ENCODE measurements at regions not wholly inside any gene's neighbourhood (a gene's known extent, or its start where the extent isn't known, plus 50 kb on each side); places are given as distances from the start of the nearest gene placed in this dataset.

- no peak for TF ChIP-seq CTCF (conservative IDR thresholded peaks at IDR 0.05; ENCODE audit: low read depth, low read length)
- no peak for TF ChIP-seq MAFK (IDR thresholded peaks at IDR 0.05; ENCODE audit: low read depth, low read length)
- TF ChIP-seq CHD1 (IDR thresholded peaks at IDR 0.05; ENCODE audit: low read depth, low read length): no peak
- no peak for TF ChIP-seq RFX5 (IDR thresholded peaks at IDR 0.05; ENCODE audit: low read depth, low read length)
- TF ChIP-seq SMC3 (IDR thresholded peaks at IDR 0.05; ENCODE audit: low read depth, low read length): no peak
- no peak for TF ChIP-seq RAD21 (IDR thresholded peaks at IDR 0.05; ENCODE audit: low read length)
- TF ChIP-seq, protein P1, sequence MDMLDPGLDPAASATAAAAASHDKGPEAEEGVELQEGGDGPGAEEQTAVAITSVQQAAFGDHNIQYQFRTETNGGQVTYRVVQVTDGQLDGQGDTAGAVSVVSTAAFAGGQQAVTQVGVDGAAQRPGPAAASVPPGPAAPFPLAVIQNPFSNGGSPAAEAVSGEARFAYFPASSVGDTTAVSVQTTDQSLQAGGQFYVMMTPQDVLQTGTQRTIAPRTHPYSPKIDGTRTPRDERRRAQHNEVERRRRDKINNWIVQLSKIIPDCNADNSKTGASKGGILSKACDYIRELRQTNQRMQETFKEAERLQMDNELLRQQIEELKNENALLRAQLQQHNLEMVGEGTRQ (IDR thresholded peaks at IDR 0.05; ENCODE audit: low read depth, low read length): no peak
- TF ChIP-seq POLR2A (IDR thresholded peaks at IDR 0.05; ENCODE audit: low read depth, low read length): no peak
These were observed 658.7 kb downstream of the SLITRK1 start for GRCh38 chr13:83223546-83223945.

Measured in IMR-90 (cell line).